GM18499 (cell line): ENCODE measurements at regions not wholly inside any gene's neighbourhood (a gene's known extent, or its start where the extent isn't known, plus 50 kb on each side); places are given as distances from the start of the nearest gene placed in this dataset.
"Not testable (repeated sequence)": the region's sequence is repeated elsewhere in the genome, so short reads cannot be mapped to it uniquely, and the experiment has no call there.

Experiments
- ATAC-seq: cut with Tn5 transposase; IDR thresholded peaks from one replicate; pipeline ENCODE4 v1.9.1; 2021; ENCODE audit warnings: moderate number of reproducible peaks; ENCODE audit not compliant: insufficient read depth, unreplicated experiment

DNA sequence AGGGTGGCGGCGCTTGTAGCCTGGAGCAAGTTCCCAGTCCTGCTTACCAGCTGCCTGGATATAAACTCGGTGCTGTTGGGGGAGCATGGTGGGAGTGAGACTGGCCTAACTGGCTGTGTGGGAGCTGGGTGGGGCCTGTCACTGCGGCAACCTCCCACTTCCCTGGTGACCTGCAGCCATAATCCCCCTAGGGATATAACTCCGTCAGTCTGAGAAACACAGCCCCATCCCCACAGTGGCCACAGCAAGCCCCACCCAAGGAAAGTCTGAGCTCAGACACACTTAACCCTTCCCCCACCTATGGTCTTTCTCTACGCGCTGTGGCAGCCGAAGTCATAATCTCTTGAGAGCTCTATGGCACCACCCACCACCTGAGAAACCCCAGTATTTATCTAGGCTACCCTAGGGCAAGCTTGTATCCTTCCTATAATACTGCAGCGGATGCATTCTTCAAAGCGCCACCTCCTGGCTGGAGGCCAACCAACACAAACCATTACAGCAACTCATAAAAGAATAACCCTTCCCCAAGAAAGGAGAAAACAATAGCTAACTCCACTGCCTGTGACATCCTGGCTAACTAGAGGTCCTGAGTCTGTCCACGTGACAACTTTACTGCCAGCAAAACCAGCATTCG, 57.4 kb downstream of the ZNF648 start:
- no peak for ATAC-seq

DNA sequence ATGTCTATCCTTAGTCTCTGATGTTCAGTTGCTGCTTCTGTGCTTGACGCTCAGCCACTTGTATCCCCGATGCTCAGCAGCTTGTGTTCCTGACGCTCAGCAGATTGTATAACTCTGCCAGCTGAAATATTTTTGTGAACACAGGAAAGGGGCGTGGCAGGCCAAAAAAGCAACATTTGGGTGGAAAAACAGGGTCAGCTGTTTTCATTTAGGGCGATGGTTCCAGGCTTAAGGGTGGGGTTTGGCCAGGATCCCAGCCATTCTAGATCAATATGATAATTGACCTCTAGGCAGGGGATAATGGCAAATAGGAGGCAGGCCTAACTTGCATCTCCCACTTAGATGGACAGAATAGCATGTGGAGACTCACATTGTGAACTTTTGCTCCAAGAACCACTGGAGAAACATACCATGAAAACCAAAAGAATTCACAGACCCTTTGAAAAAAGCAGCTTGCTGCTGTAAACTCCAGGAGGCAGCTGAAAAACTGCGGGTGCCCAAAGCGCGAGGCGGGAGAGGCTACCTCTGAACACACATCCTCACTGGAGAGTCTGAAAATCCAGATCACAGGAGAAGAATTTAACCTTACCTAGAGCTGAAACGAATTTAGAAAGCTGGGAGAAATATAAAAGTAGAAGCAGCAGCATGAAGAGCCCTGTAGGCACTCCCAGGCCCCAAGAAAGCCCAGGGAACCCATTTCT, 58.3 kb downstream of the ZNF648 start:
- ATAC-seq: no peak

GRCh38 chr1:182002570-182002969, 58.9 kb downstream of the ZNF648 start:
- ATAC-seq: no peak

DNA sequence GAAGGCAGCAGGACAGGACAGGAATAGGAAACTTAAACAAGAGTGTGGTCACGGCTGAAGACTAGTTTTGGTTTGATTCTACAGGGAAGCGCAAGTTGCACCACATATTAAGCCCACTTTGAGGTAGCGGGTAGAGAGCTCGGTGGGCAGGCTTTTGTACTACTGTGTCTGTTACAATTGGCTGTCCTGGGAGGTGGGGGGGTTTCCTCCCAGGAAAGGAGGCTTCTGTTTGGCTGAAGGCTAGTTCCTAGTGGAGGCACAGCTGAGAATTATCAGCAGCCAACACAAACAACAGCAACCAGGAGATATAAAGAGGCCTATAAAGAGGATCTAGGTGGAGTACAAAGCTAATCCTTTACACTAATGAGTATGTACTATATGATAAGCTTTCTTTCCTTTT, 62.7 kb downstream of the ZNF648 start:
- ATAC-seq: no peak

GRCh38 chr1:181992072-181992471, 69.4 kb downstream of the ZNF648 start:
- ATAC-seq: no peak

- ATAC-seq: no peak
These were observed 70.8 kb downstream of the ZNF648 start for GRCh38 chr1:181990728-181991127.

DNA sequence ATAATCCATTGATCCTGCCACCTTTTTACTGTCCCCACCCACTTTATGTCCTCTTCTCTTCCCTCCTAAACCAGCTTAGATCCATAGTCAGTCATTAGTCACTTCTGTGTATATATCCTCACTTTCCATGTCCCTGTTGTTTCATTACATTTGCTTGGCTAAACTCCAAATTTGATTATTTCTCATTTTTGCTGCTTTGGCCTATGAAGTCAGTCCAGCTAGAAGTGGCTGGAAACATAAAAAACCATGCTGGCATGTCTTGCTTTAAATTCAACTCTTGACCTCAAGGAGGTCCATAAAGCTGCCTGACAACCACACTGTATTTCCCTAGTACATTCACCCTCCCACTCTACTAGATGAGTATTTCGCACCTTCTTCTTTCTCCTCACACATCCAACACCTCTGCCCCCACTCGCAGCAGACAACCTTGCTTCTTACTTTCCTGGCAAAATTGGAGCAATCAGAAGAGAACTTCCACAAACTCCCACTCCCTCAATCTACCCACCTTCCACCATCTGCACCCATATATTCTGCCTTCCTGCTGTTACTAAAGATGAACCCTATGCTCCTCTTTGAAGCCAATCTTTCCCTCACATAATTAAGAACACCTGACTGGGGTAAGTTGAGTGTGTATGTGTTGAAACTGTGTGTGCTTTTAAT, 72.1 kb downstream of the ZNF648 start:
- ATAC-seq: no peak

DNA sequence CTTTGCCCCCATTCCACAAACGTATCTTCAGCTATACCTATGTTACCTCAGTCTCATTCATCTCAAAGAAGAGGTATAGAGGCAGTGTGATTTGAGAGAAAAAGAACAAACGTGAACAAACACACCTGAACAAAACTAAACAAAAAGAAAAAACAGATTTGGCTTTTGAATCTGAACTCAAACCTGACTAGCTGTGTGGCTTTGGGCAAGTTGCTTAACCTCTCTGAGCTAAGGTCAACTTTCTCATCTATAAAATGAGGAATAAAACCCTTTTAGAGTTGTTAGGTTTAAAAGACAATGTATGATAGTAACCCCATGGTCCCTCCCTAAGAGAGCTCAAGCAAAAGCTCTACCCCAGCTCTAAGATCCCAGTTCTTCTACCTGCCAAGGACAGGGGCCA, 73.5 kb downstream of the ZNF648 start:
- ATAC-seq: no peak

DNA sequence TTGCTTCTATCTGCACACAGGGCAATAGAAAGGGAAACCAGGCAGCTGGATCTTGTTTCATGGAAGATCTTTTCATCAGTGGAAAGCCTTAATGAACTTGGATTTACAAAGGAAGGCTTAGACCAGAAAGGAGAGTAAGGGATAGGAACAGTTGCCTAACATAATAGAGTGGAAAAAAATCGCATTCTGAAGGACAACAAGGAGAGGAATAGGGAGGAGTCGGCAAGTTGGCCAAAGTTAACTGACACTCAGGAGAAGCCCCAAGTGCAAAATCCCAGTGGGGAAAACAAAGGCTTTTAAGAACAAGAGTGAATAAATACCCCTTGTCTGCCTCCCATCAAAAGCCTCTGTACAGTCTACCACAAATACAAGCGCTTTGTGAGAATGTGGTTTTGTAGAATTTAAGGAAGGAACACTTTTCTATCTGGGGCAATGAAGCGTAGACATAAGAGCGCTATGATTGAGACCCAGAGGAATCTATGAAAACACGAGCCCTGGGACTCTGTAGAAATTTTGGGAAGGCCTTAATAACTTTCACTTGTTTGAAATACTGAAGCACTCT, 74.1 kb downstream of the ZNF648 start:
- no peak for ATAC-seq

- ATAC-seq: no peak
These were observed 74.6 kb downstream of the ZNF648 start for GRCh38 chr1:181986907-181987305.

DNA sequence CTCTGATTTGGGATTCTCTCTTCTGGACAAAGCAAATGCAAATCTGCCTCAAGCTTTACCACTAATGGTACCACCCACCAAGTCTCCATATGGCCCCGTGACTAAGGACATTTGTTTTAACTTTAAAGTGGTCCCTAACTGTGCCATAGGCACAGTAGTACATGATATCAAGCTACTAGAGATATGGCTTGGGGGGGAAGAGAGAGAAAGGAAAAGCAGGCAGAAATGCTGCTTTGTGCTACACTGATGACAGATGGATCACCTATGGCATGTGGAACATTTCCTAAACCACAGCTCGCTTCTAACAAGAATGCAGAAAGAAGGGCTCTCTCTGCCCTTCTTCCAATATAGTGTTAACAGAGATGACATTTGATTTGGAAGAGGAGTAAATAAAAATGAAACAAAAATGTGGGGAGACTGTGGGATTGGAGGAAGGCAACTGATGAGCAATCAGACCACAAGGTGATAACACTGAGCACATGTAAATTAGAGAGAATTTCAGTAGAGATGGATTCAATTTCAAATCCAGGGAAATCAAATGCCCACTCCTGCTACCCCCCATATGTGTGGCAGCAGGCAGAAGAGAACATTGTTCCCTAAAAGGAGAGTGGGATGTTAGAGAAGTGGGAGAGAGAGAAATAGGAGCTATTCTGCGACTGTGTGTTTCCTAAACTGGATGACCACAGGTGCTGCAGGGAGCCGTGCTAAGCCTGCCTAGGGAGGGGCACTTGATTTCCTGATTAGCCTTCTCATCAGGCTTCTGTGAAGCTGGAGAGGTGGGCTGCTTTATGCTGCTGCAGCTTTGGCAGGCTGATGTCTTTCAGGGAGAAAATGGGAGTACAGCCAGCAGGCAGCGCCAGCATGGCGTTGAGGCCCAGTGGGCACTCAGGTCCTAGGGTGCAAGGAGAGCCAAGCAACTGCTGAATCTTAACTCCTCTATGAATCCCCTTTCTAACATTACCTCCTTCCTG, 75.3 kb downstream of the ZNF648 start:
- no peak for ATAC-seq

- ATAC-seq: no peak
These were observed 76.2 kb downstream of the ZNF648 start for GRCh38 chr1:181985281-181985680.

- ATAC-seq: no peak
These were observed 77.5 kb downstream of the ZNF648 start for GRCh38 chr1:181984006-181984405.

DNA sequence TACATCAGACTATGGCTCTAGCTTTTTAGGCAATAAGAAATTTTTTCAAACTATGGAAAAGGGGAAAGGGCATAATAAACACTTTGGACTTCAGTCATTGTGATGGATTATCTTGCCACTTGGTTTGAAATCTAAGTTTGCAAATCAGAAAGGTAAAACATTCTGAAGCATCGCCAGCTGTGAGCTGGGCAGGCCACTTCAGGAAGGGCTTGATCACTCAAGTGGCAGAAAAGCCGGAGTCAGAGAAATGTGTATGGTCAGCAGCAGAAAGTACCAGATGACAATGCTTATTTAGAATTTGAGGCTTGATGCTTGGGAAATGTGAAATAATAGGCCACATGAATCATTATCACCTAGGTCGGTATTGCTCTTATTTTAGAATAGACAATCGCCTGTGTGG, 79.7 kb downstream of the ZNF648 start:
- no peak for ATAC-seq

- no peak for ATAC-seq
These were observed 89.3 kb downstream of the ZNF648 start for GRCh38 chr1:181972256-181972655.

DNA sequence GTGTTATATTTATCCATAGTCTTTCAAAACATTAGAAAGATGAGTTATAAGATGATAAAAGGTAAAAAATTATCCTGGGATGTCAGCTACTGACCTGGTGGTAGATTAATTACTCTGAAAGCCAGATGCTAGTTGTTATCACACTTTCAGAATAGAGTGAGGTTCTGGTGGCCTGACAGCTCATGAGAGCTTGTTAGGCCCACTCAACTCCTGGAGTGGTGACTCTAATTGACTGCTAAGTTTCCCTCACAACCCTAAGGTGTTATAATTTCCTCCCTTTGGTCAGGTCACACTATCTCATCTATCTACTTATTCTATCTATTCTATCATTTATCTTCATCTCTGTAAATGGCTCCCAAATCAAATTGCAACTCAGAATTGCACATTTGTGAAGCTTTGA, 90.1 kb downstream of the ZNF648 start:
- no peak for ATAC-seq

DNA sequence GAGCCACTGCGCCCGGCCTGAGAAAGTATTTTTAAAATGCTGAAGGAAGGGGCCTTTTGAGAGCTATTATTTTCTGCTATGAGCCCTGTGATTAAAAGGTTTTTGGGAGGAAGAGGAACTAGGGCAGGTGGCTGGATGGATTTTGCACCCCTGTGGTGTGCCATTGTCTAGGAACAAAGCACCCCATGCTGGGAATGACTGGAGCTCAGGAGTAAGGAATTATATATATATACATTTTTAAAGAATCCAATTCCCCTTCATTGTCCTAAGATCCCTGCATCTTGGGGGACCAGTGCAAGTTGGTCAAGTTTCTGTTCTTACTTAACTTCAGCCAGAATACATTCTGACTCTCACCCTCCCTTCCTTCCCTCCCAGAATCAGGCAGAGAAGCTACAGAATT, 91.6 kb downstream of the ZNF648 start:
- no peak for ATAC-seq

GRCh38 chr1:181954696-181955095, 106.8 kb downstream of the ZNF648 start:
- ATAC-seq: not testable (repeated sequence)

GRCh38 chr1:181954178-181954577, 107.3 kb downstream of the ZNF648 start:
- ATAC-seq: not testable (repeated sequence)

DNA sequence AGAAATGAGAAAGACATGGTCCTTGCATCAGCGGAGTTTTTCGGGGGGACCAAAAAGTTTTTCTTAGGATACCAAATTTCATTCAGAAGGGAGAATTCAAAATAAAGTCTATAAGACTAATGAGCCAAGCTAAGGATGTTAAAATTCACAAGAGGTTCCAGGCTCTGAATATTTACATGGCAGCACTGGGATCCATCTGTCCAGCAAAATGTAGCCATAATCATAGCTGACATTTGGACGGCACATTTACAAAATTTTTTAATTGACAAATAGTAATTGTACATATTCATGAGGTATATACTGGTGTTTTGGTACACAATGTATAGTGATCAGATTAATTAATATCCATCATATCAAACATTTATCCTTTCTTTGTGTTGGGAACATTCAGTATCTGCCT, 107.9 kb downstream of the ZNF648 start:
- no peak for ATAC-seq
